Bronchial epithelial cell (primary cell): ENCODE measurements at regions not wholly inside any gene's neighbourhood (a gene's known extent, or its start where the extent isn't known, plus 50 kb on each side); places are given as distances from the start of the nearest gene placed in this dataset.
"Not testable (repeated sequence)": the region's sequence is repeated elsewhere in the genome, so short reads cannot be mapped to it uniquely, and the experiment has no call there.

ENCODE experiments used
- DNase-seq: peaks from one replicate; pipeline ENCODE4 v3.0.0-alpha.2; 2010; ENCODE audit warnings: low read depth
- FAIRE-seq: peaks from 2 replicates; lab custom pipeline; 2011; peaks lifted over from hg19 to GRCh38; lab: Jason Lieb, UNC
- H3K27me3 ChIP-seq: 2 replicates; pipeline ENCODE4 v1.5.1; 2011; ENCODE audit warnings: low read length; ENCODE audit not compliant: control insufficient read depth, insufficient read depth
- H3K36me3 ChIP-seq: 2 replicates; pipeline ENCODE4 v1.5.1; 2011; ENCODE audit warnings: low read length; ENCODE audit not compliant: control insufficient read depth, insufficient read depth
- H3K4me3 ChIP-seq: 2 replicates; pipeline ENCODE4 v1.5.1; 2011; ENCODE audit warnings: mild to moderate bottlenecking, low read depth, low read length, control low read depth
- CTCF ChIP-seq: IDR thresholded peaks from 2 replicates; pipeline ENCODE4 v1.5.1; 2011; ENCODE audit warnings: mild to moderate bottlenecking, moderate library complexity, low read length, control low read depth, inconsistent platforms; ENCODE audit not compliant: insufficient read depth, severe bottlenecking

GRCh38 chr3:127072971-127073783 lies 90.3 kb downstream of the PLXNA1 start:
- Histone ChIP-seq H3K36me3 (no peaks in the 10 kb centered on the region), H3K27me3 (no peaks in the 10 kb centered on the region), H3K4me3 (no peak overlapping the region)
- FAIRE-seq (no peak), DNase-seq (no peak)
- TF ChIP-seq CTCF = no peak

- Histone ChIP-seq H3K27me3 (no peaks in the 10 kb centered on the region), H3K4me3 (no peak overlapping the region), H3K36me3 (no peaks in the 10 kb centered on the region)
- DNase-seq = peak; percentile 33
- peak; percentile 76 for FAIRE-seq
- no peak for TF ChIP-seq CTCF
These were observed 91.3 kb downstream of the PLXNA1 start for GRCh38 chr3:127073941-127074820.

- DNase-seq (peak; percentile 67), FAIRE-seq (peak; percentile 97)
- H3K27me3 ChIP-seq = no peaks in the 10 kb centered on the region
- no peak overlapping the region for H3K4me3 ChIP-seq
- TF ChIP-seq CTCF = no peak
- H3K36me3 ChIP-seq = no peaks in the 10 kb centered on the region
These were observed 92.0 kb downstream of the PLXNA1 start for GRCh38 chr3:127074900-127075360.

GRCh38 chr3:127076166-127076992 lies 93.5 kb downstream of the PLXNA1 start:
- FAIRE-seq, H3K4me3 ChIP-seq, H3K36me3 ChIP-seq, DNase-seq, H3K27me3 ChIP-seq: not testable (repeated sequence)

- Histone ChIP-seq H3K27me3 (no peaks in the 10 kb centered on the region), H3K36me3 (no peaks in the 10 kb centered on the region), H3K4me3 (no peak overlapping the region)
- DNase-seq (no peak), FAIRE-seq (no peak)
- TF ChIP-seq CTCF = no peak
These were observed 94.2 kb downstream of the PLXNA1 start for GRCh38 chr3:127077068-127077467.
